HG03039 (cell line): ENCODE measurements at regions not wholly inside any gene's neighbourhood (a gene's known extent, or its start where the extent isn't known, plus 50 kb on each side); places are given as distances from the start of the nearest gene placed in this dataset.
"Not testable (repeated sequence)": the region's sequence is repeated elsewhere in the genome, so short reads cannot be mapped to it uniquely, and the experiment has no call there.

Experiments
- ATAC-seq: cut with Tn5 transposase; IDR thresholded peaks from one replicate; pipeline ENCODE4 v1.9.1; 2021; ENCODE audit warnings: mild to moderate bottlenecking, moderate library complexity; ENCODE audit not compliant: unreplicated experiment

- ATAC-seq, result no peak
Measured at GRCh38 chr21:32099812-32100416, 178.9 kb downstream of the MIS18A start.

GRCh38 chr21:32096411-32096810, 182.4 kb downstream of the MIS18A start:
- ATAC-seq, result no peak

GRCh38 chr21:32094804-32095203, 184.0 kb downstream of the MIS18A start:
- no peak for ATAC-seq

GRCh38 chr21:32093646-32094462, 185.0 kb downstream of the MIS18A start:
- ATAC-seq, result no peak

GRCh38 chr21:32090956-32091355, 187.9 kb downstream of the MIS18A start:
- no peak for ATAC-seq

GRCh38 chr21:32089766-32090165, 189.1 kb downstream of the MIS18A start:
- no peak for ATAC-seq

GRCh38 chr21:32088471-32088870, 190.4 kb downstream of the MIS18A start:
- ATAC-seq, result no peak

- ATAC-seq, result no peak
Measured at GRCh38 chr21:32087447-32087846, 191.4 kb downstream of the MIS18A start.

- ATAC-seq, result no peak
Measured at GRCh38 chr21:32083197-32083596, 195.7 kb downstream of the MIS18A start.

- ATAC-seq, result no peak
Measured at GRCh38 chr21:32082466-32082865, 196.4 kb downstream of the MIS18A start.

GRCh38 chr21:32073593-32073992, 200.8 kb downstream of the HUNK start:
- ATAC-seq, result no peak

GRCh38 chr21:32073190-32073589, 200.4 kb downstream of the HUNK start:
- no peak for ATAC-seq

GRCh38 chr21:32071620-32072019, 198.8 kb downstream of the HUNK start:
- not testable (repeated sequence) for ATAC-seq

- ATAC-seq, result no peak
Measured at GRCh38 chr21:32070676-32071330, 198.0 kb downstream of the HUNK start.

- no peak for ATAC-seq
Measured at GRCh38 chr21:32070126-32070525, 197.3 kb downstream of the HUNK start.

GRCh38 chr21:32065654-32066053, 192.8 kb downstream of the HUNK start:
- ATAC-seq, result no peak

GRCh38 chr21:32064281-32064910, 191.6 kb downstream of the HUNK start:
- ATAC-seq, result no peak

GRCh38 chr21:32062591-32063227, 189.9 kb downstream of the HUNK start:
- ATAC-seq, result no peak

GRCh38 chr21:32061729-32062128, 188.9 kb downstream of the HUNK start:
- ATAC-seq, result no peak

- no peak for ATAC-seq
Measured at GRCh38 chr21:32056791-32057190, 184.0 kb downstream of the HUNK start.

- ATAC-seq, result no peak
Measured at GRCh38 chr21:32055305-32055704, 182.5 kb downstream of the HUNK start.
